ENCODE measurements at regions not wholly inside any gene's neighbourhood (a gene's known extent, or its start where the extent isn't known, plus 50 kb on each side); places are given as distances from the start of the nearest gene placed in this dataset.

DNA sequence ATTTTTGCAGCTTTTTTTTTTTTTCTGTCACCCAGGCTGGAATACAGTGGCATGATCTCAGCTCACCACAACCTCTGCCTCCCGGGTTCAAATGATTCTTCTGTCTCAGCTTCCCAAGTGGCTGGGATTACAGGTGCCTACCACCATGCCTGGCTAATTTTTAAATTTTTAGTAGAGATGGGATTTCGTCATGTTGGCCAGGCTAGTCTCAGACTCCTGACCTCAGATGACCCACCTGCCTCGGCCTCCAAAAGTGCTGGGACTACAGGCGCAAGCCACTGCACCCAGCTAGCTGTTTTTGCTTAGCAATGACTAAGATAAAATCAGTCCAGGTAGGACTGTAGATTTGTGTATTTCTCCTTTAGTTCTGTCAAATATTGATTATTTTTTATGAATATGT is 403.7 kb downstream of the PID1 start:
- Histone ChIP-seq H3K27ac (ENCODE audit: insufficient read depth, low read length) (no peak overlapping the region), H3K4me2 (ENCODE audit: extremely low read depth, insufficient read depth, low read length) (no peak overlapping the region), H3K27me3 (ENCODE audit: control insufficient read depth, insufficient read depth, low read length) (no peaks in the 10 kb centered on the region), H3K4me3 (replicated peaks in 1 of 4; ENCODE audit: control extremely low read depth in 1 of 4, insufficient read depth in 1 of 4, low read depth in 3 of 4, low read length in 4 of 4) (no peak overlapping the region), H2AFZ (ENCODE audit: low read length) (no peak overlapping the region), H3K4me1 (ENCODE audit: control insufficient read depth, extremely low read depth, insufficient read depth, low read length) (no peaks in the 10 kb centered on the region), H3K9me3 (ENCODE audit: control insufficient read depth, insufficient read depth, low read depth, low read length) (no peaks in the 10 kb centered on the region), H4K20me1 (ENCODE audit: control insufficient read depth, extremely low read depth, insufficient read depth, low read length) (no peaks in the 10 kb centered on the region), H3K79me2 (ENCODE audit: control insufficient read depth, insufficient read depth, low read length) (no peaks in the 10 kb centered on the region), H3K36me3 (ENCODE audit: control insufficient read depth, insufficient read depth, low read length) (no peaks in the 10 kb centered on the region), H3K9ac (ENCODE audit: insufficient read depth, low read length) (no peak overlapping the region)
- TF ChIP-seq, protein P1, sequence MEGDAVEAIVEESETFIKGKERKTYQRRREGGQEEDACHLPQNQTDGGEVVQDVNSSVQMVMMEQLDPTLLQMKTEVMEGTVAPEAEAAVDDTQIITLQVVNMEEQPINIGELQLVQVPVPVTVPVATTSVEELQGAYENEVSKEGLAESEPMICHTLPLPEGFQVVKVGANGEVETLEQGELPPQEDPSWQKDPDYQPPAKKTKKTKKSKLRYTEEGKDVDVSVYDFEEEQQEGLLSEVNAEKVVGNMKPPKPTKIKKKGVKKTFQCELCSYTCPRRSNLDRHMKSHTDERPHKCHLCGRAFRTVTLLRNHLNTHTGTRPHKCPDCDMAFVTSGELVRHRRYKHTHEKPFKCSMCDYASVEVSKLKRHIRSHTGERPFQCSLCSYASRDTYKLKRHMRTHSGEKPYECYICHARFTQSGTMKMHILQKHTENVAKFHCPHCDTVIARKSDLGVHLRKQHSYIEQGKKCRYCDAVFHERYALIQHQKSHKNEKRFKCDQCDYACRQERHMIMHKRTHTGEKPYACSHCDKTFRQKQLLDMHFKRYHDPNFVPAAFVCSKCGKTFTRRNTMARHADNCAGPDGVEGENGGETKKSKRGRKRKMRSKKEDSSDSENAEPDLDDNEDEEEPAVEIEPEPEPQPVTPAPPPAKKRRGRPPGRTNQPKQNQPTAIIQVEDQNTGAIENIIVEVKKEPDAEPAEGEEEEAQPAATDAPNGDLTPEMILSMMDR (conservative IDR thresholded peaks at IDR 0.05 in 1 of 2, IDR thresholded peaks at IDR 0.05 in 1 of 2; ENCODE audit: low read depth in 1 of 2, low read length in 2 of 2), result no peak
- no peak for TF ChIP-seq EZH2 (IDR thresholded peaks at IDR 0.05; ENCODE audit: low read length, missing control alignments)
- no peak for DNase-seq (ENCODE audit: low read depth in 2 of 2)

DNA sequence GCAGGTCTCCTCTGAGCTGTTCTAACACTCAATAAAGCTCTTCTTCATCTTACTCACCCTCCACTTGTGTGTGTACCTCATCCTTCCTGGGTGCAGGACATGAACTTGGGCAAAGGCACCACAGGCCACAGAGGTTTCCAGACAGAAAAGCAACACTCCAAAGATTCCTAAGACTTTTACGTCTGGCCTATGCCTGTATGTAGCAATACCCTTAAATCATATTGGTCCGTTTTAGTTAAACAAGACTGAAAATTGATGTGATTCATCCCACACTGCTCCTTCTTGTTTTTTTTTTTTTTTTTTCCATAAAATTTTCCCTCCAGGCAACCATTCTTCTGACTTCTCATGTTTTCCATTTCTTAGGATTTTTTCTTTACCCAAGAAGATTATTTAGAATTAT is 404.3 kb downstream of the PID1 start:
- H3K4me3 ChIP-seq (replicated peaks in 1 of 4; ENCODE audit: control extremely low read depth in 1 of 4, insufficient read depth in 1 of 4, low read depth in 3 of 4, low read length in 4 of 4), result no peak overlapping the region
- no peak overlapping the region for H3K9ac ChIP-seq (ENCODE audit: insufficient read depth, low read length)
- no peaks in the 10 kb centered on the region for H4K20me1 ChIP-seq (ENCODE audit: control insufficient read depth, extremely low read depth, insufficient read depth, low read length)
- no peaks in the 10 kb centered on the region for H3K79me2 ChIP-seq (ENCODE audit: control insufficient read depth, insufficient read depth, low read length)
- H3K36me3 ChIP-seq (ENCODE audit: control insufficient read depth, insufficient read depth, low read length), result no peaks in the 10 kb centered on the region
- no peak overlapping the region for H3K4me2 ChIP-seq (ENCODE audit: extremely low read depth, insufficient read depth, low read length)
- H3K27me3 ChIP-seq (ENCODE audit: control insufficient read depth, insufficient read depth, low read length), result no peaks in the 10 kb centered on the region
- H3K27ac ChIP-seq (ENCODE audit: insufficient read depth, low read length), result no peak overlapping the region
- no peak for DNase-seq (ENCODE audit: low read depth in 2 of 2)
- no peak overlapping the region for H2AFZ ChIP-seq (ENCODE audit: low read length)
- H3K9me3 ChIP-seq (ENCODE audit: control insufficient read depth, insufficient read depth, low read depth, low read length), result no peaks in the 10 kb centered on the region
- no peak for TF ChIP-seq EZH2 (IDR thresholded peaks at IDR 0.05; ENCODE audit: low read length, missing control alignments)
- TF ChIP-seq, protein P1 (conservative IDR thresholded peaks at IDR 0.05 in 1 of 2, IDR thresholded peaks at IDR 0.05 in 1 of 2; ENCODE audit: low read depth in 1 of 2, low read length in 2 of 2), result no peak
- H3K4me1 ChIP-seq (ENCODE audit: control insufficient read depth, extremely low read depth, insufficient read depth, low read length), result no peaks in the 10 kb centered on the region

DNA sequence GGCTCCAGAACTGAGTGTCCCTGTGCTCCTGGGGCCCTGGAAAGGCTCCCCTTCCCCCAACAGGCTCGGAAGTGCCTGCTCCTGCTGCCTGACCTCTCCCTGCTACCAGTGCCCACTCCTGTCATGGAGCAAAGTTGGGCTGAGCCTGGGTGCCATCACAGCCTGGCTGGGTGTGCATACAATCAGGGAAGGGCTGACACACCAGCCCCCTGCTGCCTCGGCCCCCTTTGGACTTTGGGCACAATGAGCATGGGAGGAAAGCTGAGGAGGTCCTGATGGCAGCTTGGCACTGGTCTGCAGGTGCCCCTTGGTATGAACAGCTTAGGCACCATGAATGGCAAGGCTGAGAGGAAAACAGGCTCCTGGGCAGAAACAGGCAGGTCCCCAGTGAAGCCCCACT is 405.0 kb downstream of the PID1 start:
- TF ChIP-seq EZH2 (IDR thresholded peaks at IDR 0.05; ENCODE audit: low read length, missing control alignments), result no peak
- TF ChIP-seq, protein P1 (conservative IDR thresholded peaks at IDR 0.05 in 1 of 2, IDR thresholded peaks at IDR 0.05 in 1 of 2; ENCODE audit: low read depth in 1 of 2, low read length in 2 of 2), result no peak
- H3K9ac ChIP-seq (ENCODE audit: insufficient read depth, low read length), result no peak overlapping the region
- no peaks in the 10 kb centered on the region for H3K27me3 ChIP-seq (ENCODE audit: control insufficient read depth, insufficient read depth, low read length)
- no peak overlapping the region for H3K4me2 ChIP-seq (ENCODE audit: extremely low read depth, insufficient read depth, low read length)
- no peak for DNase-seq (ENCODE audit: low read depth in 2 of 2)
- H3K4me1 ChIP-seq (ENCODE audit: control insufficient read depth, extremely low read depth, insufficient read depth, low read length), result no peaks in the 10 kb centered on the region
- H3K4me3 ChIP-seq (replicated peaks in 1 of 4; ENCODE audit: control extremely low read depth in 1 of 4, insufficient read depth in 1 of 4, low read depth in 3 of 4, low read length in 4 of 4), result no peak overlapping the region
- H3K36me3 ChIP-seq (ENCODE audit: control insufficient read depth, insufficient read depth, low read length), result no peaks in the 10 kb centered on the region
- H4K20me1 ChIP-seq (ENCODE audit: control insufficient read depth, extremely low read depth, insufficient read depth, low read length), result no peaks in the 10 kb centered on the region
- H3K79me2 ChIP-seq (ENCODE audit: control insufficient read depth, insufficient read depth, low read length), result no peaks in the 10 kb centered on the region
- H2AFZ ChIP-seq (ENCODE audit: low read length), result no peak overlapping the region
- no peaks in the 10 kb centered on the region for H3K9me3 ChIP-seq (ENCODE audit: control insufficient read depth, insufficient read depth, low read depth, low read length)
- no peak overlapping the region for H3K27ac ChIP-seq (ENCODE audit: insufficient read depth, low read length)
